WTC11 (cell line): ENCODE measurements at regions not wholly inside any gene's neighbourhood (a gene's known extent, or its start where the extent isn't known, plus 50 kb on each side); places are given as distances from the start of the nearest gene placed in this dataset.

Source experiments
- NFYB ChIP-seq: sonication (generic); formaldehyde crosslinking; conservative IDR thresholded peaks from 2 replicates; pipeline ENCODE4 v1.8.0; 2022; ENCODE audit warnings: low read depth, missing genetic modification reagents
- SMAD3 ChIP-seq: sonication (generic); formaldehyde crosslinking; IDR thresholded peaks from 2 replicates; pipeline ENCODE4 v1.8.0; 2022; ENCODE audit warnings: missing genetic modification reagents, mild to moderate bottlenecking, borderline replicate concordance
- TEAD4 ChIP-seq: sonication (generic); formaldehyde crosslinking; IDR thresholded peaks from 2 replicates; pipeline ENCODE4 v1.8.0; 2022; ENCODE audit warnings: mild to moderate bottlenecking, missing genetic modification reagents
- TF ChIP-seq, protein P1 (sequence below): sonication (generic); formaldehyde crosslinking; IDR thresholded peaks from 2 replicates; pipeline ENCODE4 v1.8.0; 2022; ENCODE audit warnings: mild to moderate bottlenecking, missing genetic modification reagents
- TF ChIP-seq, protein P2 (sequence below): sonication (generic); formaldehyde crosslinking; IDR thresholded peaks from 2 replicates; pipeline ENCODE4 v1.8.1; 2023; ENCODE audit warnings: mild to moderate bottlenecking, missing genetic modification reagents, borderline replicate concordance
- TF ChIP-seq, protein P3 (sequence below): fragments of 200-600 bp; IDR thresholded peaks from 2 replicates; pipeline ENCODE4 v1.8.0; 2022; ENCODE audit warnings: antibody characterized with exemption

DNA sequence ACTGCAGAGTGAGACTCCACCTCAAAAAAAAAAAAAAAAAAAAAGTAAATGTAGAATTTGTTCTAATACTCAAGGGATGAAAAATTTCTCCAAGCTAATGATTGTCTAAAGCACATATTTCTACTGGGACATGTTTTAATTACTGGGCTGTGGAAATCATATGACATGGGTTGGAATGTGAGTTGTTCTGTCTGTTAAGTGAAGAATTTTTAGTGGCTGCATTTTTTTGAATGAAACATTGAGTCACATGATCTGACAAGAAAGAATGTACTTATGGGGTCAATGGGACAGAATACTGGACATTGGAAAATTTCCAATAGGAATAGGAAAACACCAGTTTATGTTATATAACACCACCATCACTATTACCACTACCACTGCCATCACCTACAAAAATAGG, 123.8 kb upstream of the IVNS1ABP start:
- TF ChIP-seq, protein P1, sequence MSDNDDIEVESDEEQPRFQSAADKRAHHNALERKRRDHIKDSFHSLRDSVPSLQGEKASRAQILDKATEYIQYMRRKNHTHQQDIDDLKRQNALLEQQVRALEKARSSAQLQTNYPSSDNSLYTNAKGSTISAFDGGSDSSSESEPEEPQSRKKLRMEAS (CRISPR knock-in tag) = no peak
- TF ChIP-seq, protein P2, sequence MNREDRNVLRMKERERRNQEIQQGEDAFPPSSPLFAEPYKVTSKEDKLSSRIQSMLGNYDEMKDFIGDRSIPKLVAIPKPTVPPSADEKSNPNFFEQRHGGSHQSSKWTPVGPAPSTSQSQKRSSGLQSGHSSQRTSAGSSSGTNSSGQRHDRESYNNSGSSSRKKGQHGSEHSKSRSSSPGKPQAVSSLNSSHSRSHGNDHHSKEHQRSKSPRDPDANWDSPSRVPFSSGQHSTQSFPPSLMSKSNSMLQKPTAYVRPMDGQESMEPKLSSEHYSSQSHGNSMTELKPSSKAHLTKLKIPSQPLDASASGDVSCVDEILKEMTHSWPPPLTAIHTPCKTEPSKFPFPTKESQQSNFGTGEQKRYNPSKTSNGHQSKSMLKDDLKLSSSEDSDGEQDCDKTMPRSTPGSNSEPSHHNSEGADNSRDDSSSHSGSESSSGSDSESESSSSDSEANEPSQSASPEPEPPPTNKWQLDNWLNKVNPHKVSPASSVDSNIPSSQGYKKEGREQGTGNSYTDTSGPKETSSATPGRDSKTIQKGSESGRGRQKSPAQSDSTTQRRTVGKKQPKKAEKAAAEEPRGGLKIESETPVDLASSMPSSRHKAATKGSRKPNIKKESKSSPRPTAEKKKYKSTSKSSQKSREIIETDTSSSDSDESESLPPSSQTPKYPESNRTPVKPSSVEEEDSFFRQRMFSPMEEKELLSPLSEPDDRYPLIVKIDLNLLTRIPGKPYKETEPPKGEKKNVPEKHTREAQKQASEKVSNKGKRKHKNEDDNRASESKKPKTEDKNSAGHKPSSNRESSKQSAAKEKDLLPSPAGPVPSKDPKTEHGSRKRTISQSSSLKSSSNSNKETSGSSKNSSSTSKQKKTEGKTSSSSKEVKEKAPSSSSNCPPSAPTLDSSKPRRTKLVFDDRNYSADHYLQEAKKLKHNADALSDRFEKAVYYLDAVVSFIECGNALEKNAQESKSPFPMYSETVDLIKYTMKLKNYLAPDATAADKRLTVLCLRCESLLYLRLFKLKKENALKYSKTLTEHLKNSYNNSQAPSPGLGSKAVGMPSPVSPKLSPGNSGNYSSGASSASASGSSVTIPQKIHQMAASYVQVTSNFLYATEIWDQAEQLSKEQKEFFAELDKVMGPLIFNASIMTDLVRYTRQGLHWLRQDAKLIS (CRISPR knock-in tag) = no peak
- no peak for TF ChIP-seq SMAD3 (CRISPR knock-in tag)
- TF ChIP-seq, protein P3, sequence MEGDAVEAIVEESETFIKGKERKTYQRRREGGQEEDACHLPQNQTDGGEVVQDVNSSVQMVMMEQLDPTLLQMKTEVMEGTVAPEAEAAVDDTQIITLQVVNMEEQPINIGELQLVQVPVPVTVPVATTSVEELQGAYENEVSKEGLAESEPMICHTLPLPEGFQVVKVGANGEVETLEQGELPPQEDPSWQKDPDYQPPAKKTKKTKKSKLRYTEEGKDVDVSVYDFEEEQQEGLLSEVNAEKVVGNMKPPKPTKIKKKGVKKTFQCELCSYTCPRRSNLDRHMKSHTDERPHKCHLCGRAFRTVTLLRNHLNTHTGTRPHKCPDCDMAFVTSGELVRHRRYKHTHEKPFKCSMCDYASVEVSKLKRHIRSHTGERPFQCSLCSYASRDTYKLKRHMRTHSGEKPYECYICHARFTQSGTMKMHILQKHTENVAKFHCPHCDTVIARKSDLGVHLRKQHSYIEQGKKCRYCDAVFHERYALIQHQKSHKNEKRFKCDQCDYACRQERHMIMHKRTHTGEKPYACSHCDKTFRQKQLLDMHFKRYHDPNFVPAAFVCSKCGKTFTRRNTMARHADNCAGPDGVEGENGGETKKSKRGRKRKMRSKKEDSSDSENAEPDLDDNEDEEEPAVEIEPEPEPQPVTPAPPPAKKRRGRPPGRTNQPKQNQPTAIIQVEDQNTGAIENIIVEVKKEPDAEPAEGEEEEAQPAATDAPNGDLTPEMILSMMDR = no peak
- no peak for TF ChIP-seq TEAD4 (CRISPR knock-in tag)
- no peak for TF ChIP-seq NFYB (CRISPR knock-in tag)
